Astrocyte of the cerebellum (primary cell): ENCODE measurements at regions not wholly inside any gene's neighbourhood (a gene's known extent, or its start where the extent isn't known, plus 50 kb on each side); places are given as distances from the start of the nearest gene placed in this dataset.

ENCODE experiments used
- DNase-seq: peaks from one replicate; pipeline ENCODE4 v3.0.0-alpha.2; 2011; ENCODE audit warnings: low read depth
- H3K4me3 ChIP-seq: 2 replicates; pipeline ENCODE4 v1.5.1; 2011; ENCODE audit warnings: mild to moderate bottlenecking, low read depth, low read length, moderate library complexity
- CTCF ChIP-seq: IDR thresholded peaks from 2 replicates; pipeline ENCODE4 v1.5.1; 2012; ENCODE audit warnings: low read length, low read depth, moderate library complexity, mild to moderate bottlenecking; ENCODE audit errors: missing control alignments
- in situ Hi-C: cut with HindIII; loops from 2 replicates; pipeline ENCODE4 v1.10.0; 2017; ENCODE audit warnings: low sequenced_read_pairs

- no peak for DNase-seq
- in situ Hi-C loops: no loop called here
- H3K4me3 ChIP-seq: no peak overlapping the region
These were observed 75.7 kb upstream of the CLINT1 start for GRCh38 chr5:157934600-157934999.

GRCh38 chr5:157933005-157933404, 74.1 kb upstream of the CLINT1 start:
- DNase-seq: no peak
- H3K4me3 ChIP-seq: no peak overlapping the region
- in situ Hi-C loops: no loop called here
- TF ChIP-seq CTCF: no peak

More at GRCh38 chr5:157934600-157934999, 75.7 kb upstream of the CLINT1 start:
- no peak for TF ChIP-seq CTCF

- in situ Hi-C loops: no loop called here
These were observed 71.8 kb upstream of the CLINT1 start for GRCh38 chr5:157930710-157931109.

GRCh38 chr5:157926977-157927376, 68.0 kb upstream of the CLINT1 start:
- no peak for TF ChIP-seq CTCF
- no peak for DNase-seq
- in situ Hi-C loops: no loop called here
- no peak overlapping the region for H3K4me3 ChIP-seq

More at GRCh38 chr5:157930710-157931109, 71.8 kb upstream of the CLINT1 start:
- no peak overlapping the region for H3K4me3 ChIP-seq
- TF ChIP-seq CTCF: no peak
- DNase-seq: no peak

- no peak for DNase-seq
- no peak for TF ChIP-seq CTCF
- in situ Hi-C loops: no loop called here
- H3K4me3 ChIP-seq: no peak overlapping the region
These were observed 67.1 kb upstream of the CLINT1 start for GRCh38 chr5:157925786-157926671.

GRCh38 chr5:157924931-157925729, 66.2 kb upstream of the CLINT1 start:
- in situ Hi-C loops: no loop called here

More at GRCh38 chr5:157924931-157925729, 66.2 kb upstream of the CLINT1 start:
- no peak overlapping the region for H3K4me3 ChIP-seq
- no peak for TF ChIP-seq CTCF
- no peak for DNase-seq
